ENCODE measurements at regions not wholly inside any gene's neighbourhood (a gene's known extent, or its start where the extent isn't known, plus 50 kb on each side); places are given as distances from the start of the nearest gene placed in this dataset.
A peak's percentile ranks its signal among the peaks of the same experiment; 100 is the strongest.

DNA sequence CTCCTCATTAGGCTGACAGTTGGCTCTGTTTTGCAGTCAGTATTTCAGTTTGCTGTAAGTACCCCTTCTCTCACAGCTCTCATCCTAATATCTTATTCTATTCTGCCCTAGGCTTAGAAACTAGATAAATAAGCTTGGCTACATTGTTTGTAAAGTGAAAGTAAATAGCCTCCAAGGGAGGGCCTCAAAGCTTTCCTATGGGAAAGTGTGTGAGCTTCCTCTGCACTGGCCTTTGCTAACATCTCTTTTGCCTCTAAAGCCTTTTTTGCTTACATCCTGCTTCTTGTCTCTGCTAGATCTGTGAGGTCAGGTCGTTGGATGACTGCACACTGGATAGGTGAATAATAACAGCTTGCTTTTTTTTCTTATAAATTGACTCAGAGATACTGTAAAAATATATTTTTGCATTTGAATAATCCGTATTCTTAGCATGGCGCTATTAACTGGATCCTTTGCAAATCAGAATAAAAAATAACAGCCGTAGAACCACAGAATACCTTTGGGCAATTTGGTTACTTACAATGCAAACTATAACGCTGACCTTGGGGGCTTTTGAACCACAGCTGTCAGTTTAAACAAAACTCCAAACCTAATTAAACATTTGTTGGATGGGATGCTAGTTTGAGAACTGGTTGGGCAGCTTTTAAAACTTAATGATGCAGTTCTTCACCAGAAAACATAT, 55.1 kb downstream of the TTC6 start:
- DNase-seq (ENCODE audit: low read depth) = no peak
- H3K4me3 ChIP-seq (ENCODE audit: control insufficient read depth, low read depth, low read length) = no peak overlapping the region
- TF ChIP-seq, protein P1, sequence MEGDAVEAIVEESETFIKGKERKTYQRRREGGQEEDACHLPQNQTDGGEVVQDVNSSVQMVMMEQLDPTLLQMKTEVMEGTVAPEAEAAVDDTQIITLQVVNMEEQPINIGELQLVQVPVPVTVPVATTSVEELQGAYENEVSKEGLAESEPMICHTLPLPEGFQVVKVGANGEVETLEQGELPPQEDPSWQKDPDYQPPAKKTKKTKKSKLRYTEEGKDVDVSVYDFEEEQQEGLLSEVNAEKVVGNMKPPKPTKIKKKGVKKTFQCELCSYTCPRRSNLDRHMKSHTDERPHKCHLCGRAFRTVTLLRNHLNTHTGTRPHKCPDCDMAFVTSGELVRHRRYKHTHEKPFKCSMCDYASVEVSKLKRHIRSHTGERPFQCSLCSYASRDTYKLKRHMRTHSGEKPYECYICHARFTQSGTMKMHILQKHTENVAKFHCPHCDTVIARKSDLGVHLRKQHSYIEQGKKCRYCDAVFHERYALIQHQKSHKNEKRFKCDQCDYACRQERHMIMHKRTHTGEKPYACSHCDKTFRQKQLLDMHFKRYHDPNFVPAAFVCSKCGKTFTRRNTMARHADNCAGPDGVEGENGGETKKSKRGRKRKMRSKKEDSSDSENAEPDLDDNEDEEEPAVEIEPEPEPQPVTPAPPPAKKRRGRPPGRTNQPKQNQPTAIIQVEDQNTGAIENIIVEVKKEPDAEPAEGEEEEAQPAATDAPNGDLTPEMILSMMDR (conservative IDR thresholded peaks at IDR 0.05; ENCODE audit: control insufficient read depth, insufficient read depth, low read depth, low read length) = no peak

GRCh38 chr14:37652042-37652441, 56.6 kb downstream of the TTC6 start:
- TF ChIP-seq, protein P1 (conservative IDR thresholded peaks at IDR 0.05; ENCODE audit: control insufficient read depth, insufficient read depth, low read depth, low read length) = no peak
- H3K4me3 ChIP-seq (ENCODE audit: control insufficient read depth, low read depth, low read length) = no peak overlapping the region
- no peak for DNase-seq (ENCODE audit: low read depth)

- TF ChIP-seq, protein P1 (conservative IDR thresholded peaks at IDR 0.05; ENCODE audit: control insufficient read depth, insufficient read depth, low read depth, low read length) = no peak
- peak; percentile 1 for DNase-seq (ENCODE audit: low read depth)
- H3K4me3 ChIP-seq (ENCODE audit: control insufficient read depth, low read depth, low read length) = no peak overlapping the region
Measured at GRCh38 chr14:37655418-37655817, 60.0 kb downstream of the TTC6 start.

GRCh38 chr14:37658156-37658555, 62.7 kb downstream of the TTC6 start:
- TF ChIP-seq, protein P1 (conservative IDR thresholded peaks at IDR 0.05; ENCODE audit: control insufficient read depth, insufficient read depth, low read depth, low read length) = no peak
- no peak for DNase-seq (ENCODE audit: low read depth)
- no peak overlapping the region for H3K4me3 ChIP-seq (ENCODE audit: control insufficient read depth, low read depth, low read length)

- TF ChIP-seq, protein P1 (conservative IDR thresholded peaks at IDR 0.05; ENCODE audit: control insufficient read depth, insufficient read depth, low read depth, low read length) = no peak
- H3K4me3 ChIP-seq (ENCODE audit: control insufficient read depth, low read depth, low read length) = no peak overlapping the region
- DNase-seq (ENCODE audit: low read depth) = no peak
Measured at GRCh38 chr14:37663498-37663897, 68.1 kb downstream of the TTC6 start.

DNA sequence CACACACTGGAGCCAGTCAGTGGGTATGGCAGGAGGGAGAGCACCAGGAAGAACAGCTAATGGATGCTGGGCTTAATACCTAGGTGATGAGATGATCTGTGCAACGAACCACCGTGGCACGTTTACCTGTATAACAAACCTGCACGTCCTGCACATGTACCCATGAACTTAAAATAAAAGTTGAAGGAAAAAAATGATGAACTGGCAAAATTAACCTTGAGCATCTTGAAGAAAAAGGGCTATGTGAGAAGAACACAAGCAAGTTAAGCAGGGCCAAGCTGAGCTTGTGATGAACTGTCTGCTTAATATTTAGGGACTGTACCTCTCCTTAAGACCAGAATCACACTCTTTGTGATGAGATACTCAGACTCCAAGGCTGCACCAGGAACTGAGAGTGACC, 70.0 kb downstream of the TTC6 start:
- H3K4me3 ChIP-seq (ENCODE audit: control insufficient read depth, low read depth, low read length) = no peak overlapping the region
- TF ChIP-seq, protein P1 (conservative IDR thresholded peaks at IDR 0.05; ENCODE audit: control insufficient read depth, insufficient read depth, low read depth, low read length) = no peak
- DNase-seq (ENCODE audit: low read depth) = no peak

DNA sequence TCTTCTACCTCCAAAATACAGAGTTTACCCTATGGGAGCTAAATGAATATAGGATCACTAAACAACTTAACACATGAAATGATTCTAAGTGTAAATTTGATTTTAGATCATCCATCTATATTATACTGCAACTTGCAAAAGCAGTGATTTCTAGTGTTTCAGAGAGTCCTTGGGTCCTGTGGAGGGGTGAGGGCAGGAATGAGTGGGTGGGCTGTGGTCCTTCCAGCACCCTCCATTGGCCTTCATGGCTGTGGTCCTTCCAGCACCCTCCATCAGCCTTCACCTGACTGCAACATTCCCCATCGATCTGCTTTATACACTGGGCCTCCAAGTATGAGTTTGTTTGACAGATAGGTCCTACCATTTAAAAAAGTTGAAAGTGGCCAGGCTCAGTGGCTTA, 70.5 kb downstream of the TTC6 start:
- no peak for DNase-seq (ENCODE audit: low read depth)
- H3K4me3 ChIP-seq (ENCODE audit: control insufficient read depth, low read depth, low read length) = no peak overlapping the region
- TF ChIP-seq, protein P1 (conservative IDR thresholded peaks at IDR 0.05; ENCODE audit: control insufficient read depth, insufficient read depth, low read depth, low read length) = no peak
